CD8-positive, alpha-beta memory T cell (primary cell): ENCODE measurements at regions not wholly inside any gene's neighbourhood (a gene's known extent, or its start where the extent isn't known, plus 50 kb on each side); places are given as distances from the start of the nearest gene placed in this dataset.

ENCODE experiments used
- CTCF ChIA-PET: fragments of 350-600 bp; sonication (Branson Sonifier 250); formaldehyde crosslinking; loops from one replicate; lab custom pipeline; 2021; ENCODE audit warnings: antibody characterized with exemption; lab: Charles Lee
- POLR2A ChIA-PET: fragments of 350-600 bp; sonication (Branson Sonifier 250); formaldehyde crosslinking; loops from one replicate; lab custom pipeline; 2021; ENCODE audit warnings: antibody characterized with exemption; lab: Charles Lee
- DNase-seq, 5 donors: peaks; one replicate each; pipeline versions ENCODE4 v3.0.0 to v3.0.0-alpha.2; 2020 to 2022; ENCODE audit warnings: mixed read lengths in 1 of 5
- H3K27ac ChIP-seq: one replicate; pipeline ENCODE4 v1.7.0; 2013; ENCODE audit warnings: low read depth, mild to moderate bottlenecking, low read length, moderate library complexity
- H3K27me3 ChIP-seq: 2 replicates; pipeline ENCODE4 v1.7.0; 2013; ENCODE audit warnings: low read length, mild to moderate bottlenecking; ENCODE audit not compliant: insufficient read depth, poor library complexity, severe bottlenecking
- H3K36me3 ChIP-seq: 2 replicates; pipeline ENCODE4 v1.7.0; 2013; ENCODE audit warnings: mild to moderate bottlenecking, low read length, moderate library complexity; ENCODE audit not compliant: insufficient read depth
- H3K4me1 ChIP-seq: 2 replicates; pipeline ENCODE4 v1.7.0; 2013; ENCODE audit warnings: mild to moderate bottlenecking, low read length, moderate library complexity; ENCODE audit not compliant: insufficient read depth
- H3K4me3 ChIP-seq: 2 replicates; pipeline ENCODE4 v1.7.0; 2013; ENCODE audit warnings: mild to moderate bottlenecking, low read length
- H3K9me3 ChIP-seq: 2 replicates; pipeline ENCODE4 v1.7.0; 2013; ENCODE audit warnings: mild to moderate bottlenecking, low read length
- H3K27ac Mint-ChIP-seq, 8 donors: one replicate each; pipeline ENCODE4 v1.8.0; 2020 to 2021; ENCODE audit warnings: mixed read lengths in 8 of 8, mild to moderate bottlenecking in 6 of 8, inconsistent platforms in 3 of 8, moderate library complexity in 3 of 8
- H3K27me3 Mint-ChIP-seq, 2 donors: one replicate each; pipeline ENCODE4 v1.8.0; 2020 to 2021; ENCODE audit warnings: mixed read lengths in 2 of 2, mild to moderate bottlenecking in 1 of 2, moderate library complexity in 1 of 2
- H3K36me3 Mint-ChIP-seq, 3 donors: one replicate each; pipeline ENCODE4 v1.8.0; 2020 to 2021; ENCODE audit warnings: mixed read lengths in 3 of 3, inconsistent platforms in 1 of 3, mild to moderate bottlenecking in 1 of 3
- H3K4me1 Mint-ChIP-seq, 3 donors: one replicate each; pipeline ENCODE4 v1.8.0; 2020 to 2021; ENCODE audit warnings: mixed read lengths in 3 of 3, inconsistent platforms in 1 of 3, mild to moderate bottlenecking in 1 of 3
- H3K4me3 Mint-ChIP-seq, 7 donors: one replicate each; pipeline ENCODE4 v1.8.0; 2020 to 2021; ENCODE audit warnings: mixed read lengths in 7 of 7, mild to moderate bottlenecking in 6 of 7, moderate library complexity in 4 of 7, inconsistent platforms in 2 of 7
- H3K9me3 Mint-ChIP-seq, 5 donors: one replicate each; pipeline ENCODE4 v1.8.0; 2020 to 2022; ENCODE audit warnings: mixed read lengths in 5 of 5, mild to moderate bottlenecking in 3 of 5, moderate library complexity in 2 of 5, inconsistent platforms in 1 of 5

GRCh38 chr14:28120391-28120790 is 646.2 kb upstream of the FOXG1 start:
- POLR2A ChIA-PET, result no interaction called here
- Mint-ChIP-seq H3K9me3 (peaks cover 9 to 67% (median 24%) of the 10 kb centered on the region in 5 donors), H3K36me3 (no peaks in the 10 kb centered on the region), H3K4me3 (no peak overlapping the region), H3K4me1 (no peaks in the 10 kb centered on the region), H3K27me3 (no peaks in the 10 kb centered on the region), H3K27ac (no peak overlapping the region)
- H3K27me3 ChIP-seq, result no peaks in the 10 kb centered on the region
- no peak overlapping the region for H3K4me3 ChIP-seq
- H3K36me3 ChIP-seq, result no peaks in the 10 kb centered on the region
- H3K4me1 ChIP-seq, result no peaks in the 10 kb centered on the region
- H3K27ac ChIP-seq, result no peak overlapping the region
- H3K9me3 ChIP-seq, result no peaks in the 10 kb centered on the region
- no peak for DNase-seq
- CTCF ChIA-PET, result no interaction called here

GRCh38 chr14:28121512-28122297 is 644.9 kb upstream of the FOXG1 start:
- Histone ChIP-seq H3K27me3 (no peaks in the 10 kb centered on the region), H3K4me3 (no peak overlapping the region), H3K36me3 (no peaks in the 10 kb centered on the region), H3K9me3 (no peaks in the 10 kb centered on the region), H3K4me1 (no peaks in the 10 kb centered on the region), H3K27ac (no peak overlapping the region)
- H3K27ac Mint-ChIP-seq, result no peak overlapping the region
- DNase-seq, result no peak
- no peaks in the 10 kb centered on the region for H3K36me3 Mint-ChIP-seq
- no peaks in the 10 kb centered on the region for H3K4me1 Mint-ChIP-seq
- peaks cover 9 to 59% (median 24%) of the 10 kb centered on the region in 5 donors for H3K9me3 Mint-ChIP-seq
- CTCF ChIA-PET, result no interaction called here
- no peak overlapping the region for H3K4me3 Mint-ChIP-seq
- POLR2A ChIA-PET, result no interaction called here
- no peaks in the 10 kb centered on the region for H3K27me3 Mint-ChIP-seq

- no peak overlapping the region for H3K27ac ChIP-seq
- no peak for DNase-seq
- H3K36me3 ChIP-seq, result no peaks in the 10 kb centered on the region
- ChIA-PET CTCF (no interaction called here), POLR2A (no interaction called here)
- no peak overlapping the region for H3K4me3 ChIP-seq
- H3K27me3 ChIP-seq, result no peaks in the 10 kb centered on the region
- H3K4me1 ChIP-seq, result no peaks in the 10 kb centered on the region
- Mint-ChIP-seq H3K9me3 (peaks cover 16 to 42% (median 19%) of the 10 kb centered on the region in 5 donors), H3K27ac (no peak overlapping the region), H3K36me3 (no peaks in the 10 kb centered on the region), H3K27me3 (no peaks in the 10 kb centered on the region), H3K4me3 (no peak overlapping the region), H3K4me1 (no peaks in the 10 kb centered on the region)
- no peaks in the 10 kb centered on the region for H3K9me3 ChIP-seq
These were observed 635.8 kb upstream of the FOXG1 start for GRCh38 chr14:28130610-28131284.

GRCh38 chr14:28138341-28138740 is 628.2 kb upstream of the FOXG1 start:
- Histone ChIP-seq H3K4me3 (no peak overlapping the region), H3K4me1 (no peaks in the 10 kb centered on the region), H3K27me3 (no peaks in the 10 kb centered on the region), H3K9me3 (no peaks in the 10 kb centered on the region), H3K27ac (no peak overlapping the region), H3K36me3 (no peaks in the 10 kb centered on the region)
- no peaks in the 10 kb centered on the region for H3K36me3 Mint-ChIP-seq
- ChIA-PET CTCF (no interaction called here), POLR2A (no interaction called here)
- peaks cover 4 to 49% (median 13%) of the 10 kb centered on the region in 5 donors for H3K9me3 Mint-ChIP-seq
- no peaks in the 10 kb centered on the region for H3K27me3 Mint-ChIP-seq
- H3K4me1 Mint-ChIP-seq, result no peaks in the 10 kb centered on the region
- H3K27ac Mint-ChIP-seq, result no peak overlapping the region
- DNase-seq, result no peak
- no peak overlapping the region for H3K4me3 Mint-ChIP-seq

- ChIA-PET CTCF (no interaction called here), POLR2A (no interaction called here)
These were observed 624.9 kb upstream of the FOXG1 start for GRCh38 chr14:28141662-28142061.

GRCh38 chr14:28142400-28143015 is 624.1 kb upstream of the FOXG1 start:
- H3K27me3 ChIP-seq, result no peaks in the 10 kb centered on the region
- Mint-ChIP-seq H3K36me3 (no peaks in the 10 kb centered on the region), H3K27me3 (no peaks in the 10 kb centered on the region), H3K27ac (no peak overlapping the region), H3K9me3 (peaks cover 3 to 38% (median 8%) of the 10 kb centered on the region in 5 donors), H3K4me1 (no peaks in the 10 kb centered on the region), H3K4me3 (no peak overlapping the region)
- no peaks in the 10 kb centered on the region for H3K4me1 ChIP-seq
- no peaks in the 10 kb centered on the region for H3K9me3 ChIP-seq
- CTCF ChIA-PET, result no interaction called here
- DNase-seq, result no peak
- POLR2A ChIA-PET, result no interaction called here
- H3K27ac ChIP-seq, result no peak overlapping the region
- H3K36me3 ChIP-seq, result no peaks in the 10 kb centered on the region
- no peak overlapping the region for H3K4me3 ChIP-seq

More at GRCh38 chr14:28141662-28142061, 624.9 kb upstream of the FOXG1 start:
- Mint-ChIP-seq H3K27me3 (no peaks in the 10 kb centered on the region), H3K27ac (no peak overlapping the region), H3K4me1 (no peaks in the 10 kb centered on the region), H3K36me3 (no peaks in the 10 kb centered on the region), H3K4me3 (no peak overlapping the region), H3K9me3 (peaks cover 6 to 44% (median 8%) of the 10 kb centered on the region in 5 donors)
- Histone ChIP-seq H3K4me3 (no peak overlapping the region), H3K27me3 (no peaks in the 10 kb centered on the region), H3K9me3 (no peaks in the 10 kb centered on the region), H3K27ac (no peak overlapping the region), H3K4me1 (no peaks in the 10 kb centered on the region), H3K36me3 (no peaks in the 10 kb centered on the region)
- DNase-seq, result no peak

- Histone ChIP-seq H3K27me3 (no peaks in the 10 kb centered on the region), H3K4me3 (no peak overlapping the region), H3K27ac (no peak overlapping the region), H3K36me3 (no peaks in the 10 kb centered on the region), H3K4me1 (no peaks in the 10 kb centered on the region), H3K9me3 (no peaks in the 10 kb centered on the region)
- Mint-ChIP-seq H3K9me3 (peaks cover 3 to 33% (median 7%) of the 10 kb centered on the region in 5 donors), H3K27me3 (no peaks in the 10 kb centered on the region), H3K4me3 (no peak overlapping the region), H3K27ac (no peak overlapping the region), H3K4me1 (no peaks in the 10 kb centered on the region), H3K36me3 (no peaks in the 10 kb centered on the region)
- POLR2A ChIA-PET, result no interaction called here
- no peak for DNase-seq
- CTCF ChIA-PET, result no interaction called here
These were observed 623.3 kb upstream of the FOXG1 start for GRCh38 chr14:28143316-28143715.

- Histone ChIP-seq H3K4me3 (no peak overlapping the region), H3K36me3 (no peaks in the 10 kb centered on the region), H3K27ac (no peak overlapping the region), H3K4me1 (no peaks in the 10 kb centered on the region), H3K9me3 (no peaks in the 10 kb centered on the region), H3K27me3 (no peaks in the 10 kb centered on the region)
- Mint-ChIP-seq H3K4me1 (no peaks in the 10 kb centered on the region), H3K27me3 (no peaks in the 10 kb centered on the region), H3K4me3 (no peak overlapping the region), H3K9me3 (peaks cover 3 to 26% (median 4%) of the 10 kb centered on the region in 5 donors), H3K27ac (no peak overlapping the region), H3K36me3 (peaks cover 0 to 1% (median 0%) of the 10 kb centered on the region in 3 donors)
- DNase-seq, result no peak
- ChIA-PET POLR2A (no interaction called here), CTCF (no interaction called here)
These were observed 614.7 kb upstream of the FOXG1 start for GRCh38 chr14:28151926-28152325.
